Esophagus squamous epithelium (tissue), 5 donors: ENCODE measurements at regions not wholly inside any gene's neighbourhood (a gene's known extent, or its start where the extent isn't known, plus 50 kb on each side); places are given as distances from the start of the nearest gene placed in this dataset.

Source experiments
- DNase-seq: peaks from one replicate; lab custom pipeline; 2025; lab: John Stamatoyannopoulos, UW
- H3K27ac ChIP-seq, 4 donors: fragments of 200-600 bp; sonication (generic); one replicate each; pipeline ENCODE4 v1.5.1; 2016 to 2019; ENCODE audit warnings: mild to moderate bottlenecking in 1 of 4
- H3K27me3 ChIP-seq, 4 donors: fragments of 200-600 bp; sonication (generic); 1 replicate in 3 of 4; 2 replicates in 1 of 4; pipeline versions ENCODE4 v1.5.1 to v1.6.0; 2017 to 2021; ENCODE audit warnings: antibody characterized with exemption in 1 of 4
- H3K36me3 ChIP-seq, 3 donors: fragments of 200-600 bp; sonication (generic); one replicate each; pipeline ENCODE4 v1.5.1; 2016 to 2019
- H3K4me1 ChIP-seq, 3 donors: fragments of 200-600 bp; sonication (generic); one replicate each; pipeline ENCODE4 v1.5.1; 2017 to 2019
- H3K4me3 ChIP-seq, 4 donors: fragments of 200-600 bp; sonication (generic); 1 replicate in 3 of 4; 2 replicates in 1 of 4; pipeline ENCODE4 v1.5.1; 2016 to 2019; ENCODE audit warnings: mild to moderate bottlenecking in 2 of 4, moderate library complexity in 1 of 4
- H3K9me3 ChIP-seq, 3 donors: fragments of 200-600 bp; sonication (generic); one replicate each; pipeline ENCODE4 v1.5.1; 2016 to 2019
- CTCF ChIP-seq, 6 experiments: fragments of 450-650 bp in 4 of 6; fragments of 200-600 bp in 2 of 6; sonication (generic) in 2 of 6; IDR thresholded peaks; one replicate each; pipeline ENCODE4 v1.5.1; 2016 to 2019; ENCODE audit warnings: antibody characterized with exemption in 6 of 6, mild to moderate bottlenecking in 4 of 6, moderate library complexity in 4 of 6
- POLR2A ChIP-seq, 4 donors: fragments of 450-650 bp; IDR thresholded peaks; one replicate each; pipeline ENCODE4 v1.6.1; 2017; ENCODE audit warnings: antibody characterized with exemption in 4 of 4, mild to moderate bottlenecking in 4 of 4, moderate library complexity in 3 of 4
- WGBS, 2 donors: methylation state at CpG; one replicate each; pipeline ENCODE4 v1.1.5; 2018; 5-methylcytosine and 5-hydroxymethylcytosine counted together
- intact Hi-C: fragments of 100-400 bp; cut with DNase I; formaldehyde crosslinking; loops from one replicate; pipeline ENCODE4 v1.15.0; 2022
- donor health status: DM: yes; HTN: yes; CAD: no.

GRCh38 chr13:50378509-50379044 lies 363.3 kb downstream of the KCNRG start:
- no peak for DNase-seq
- no peak overlapping the region for H3K27ac ChIP-seq
- TF ChIP-seq POLR2A (IDR thresholded peaks at IDR 0.05) = no peak
- no peaks in the 10 kb centered on the region for H3K36me3 ChIP-seq
- 69 to 75% methylated on average over 5 of the region's 5 CpGs for WGBS, 2 donors
- no peak overlapping the region for H3K4me3 ChIP-seq
- intact Hi-C loops = no loop called here
- H3K4me1 ChIP-seq = no peaks in the 10 kb centered on the region
- peaks cover 0 to 11% (median 0%) of the 10 kb centered on the region in 3 donors for H3K9me3 ChIP-seq
- peaks cover 0 to 5% (median 0%) of the 10 kb centered on the region in 4 donors for H3K27me3 ChIP-seq

- H3K4me1 ChIP-seq = no peaks in the 10 kb centered on the region
- no peak for DNase-seq
- peaks cover 0 to 5% (median 0%) of the 10 kb centered on the region in 4 donors for H3K27me3 ChIP-seq
- WGBS, 2 donors = 56 to 67% methylated on average over 3 of the region's 3 CpGs
- intact Hi-C loops = no loop called here
- H3K36me3 ChIP-seq = no peaks in the 10 kb centered on the region
- H3K27ac ChIP-seq = no peak overlapping the region
- peaks cover 0 to 11% (median 0%) of the 10 kb centered on the region in 3 donors for H3K9me3 ChIP-seq
- no peak overlapping the region for H3K4me3 ChIP-seq
- TF ChIP-seq POLR2A (IDR thresholded peaks at IDR 0.05) (no peak), CTCF (IDR thresholded peaks at IDR 0.05) (no peak)
Observed at GRCh38 chr13:50379584-50379983, 364.3 kb downstream of the KCNRG start.

- TF ChIP-seq POLR2A (IDR thresholded peaks at IDR 0.05) = no peak
- no peak for TF ChIP-seq CTCF (IDR thresholded peaks at IDR 0.05)
- Histone ChIP-seq H3K4me1 (no peaks in the 10 kb centered on the region), H3K27me3 (peaks cover 0 to 5% (median 0%) of the 10 kb centered on the region in 4 donors), H3K27ac (no peak overlapping the region), H3K4me3 (no peak overlapping the region), H3K36me3 (no peaks in the 10 kb centered on the region), H3K9me3 (peaks cover 0 to 11% (median 0%) of the 10 kb centered on the region in 3 donors)
- intact Hi-C loops = no loop called here
- DNase-seq = no peak
Observed at GRCh38 chr13:50380905-50381304, 365.7 kb downstream of the KCNRG start.

- intact Hi-C loops = no loop called here
Observed at GRCh38 chr13:50382511-50382910, 367.3 kb downstream of the KCNRG start.

GRCh38 chr13:50382951-50383350 lies 367.7 kb downstream of the KCNRG start:
- Histone ChIP-seq H3K27me3 (peaks cover 0 to 5% (median 0%) of the 10 kb centered on the region in 4 donors), H3K36me3 (no peaks in the 10 kb centered on the region), H3K4me1 (peaks cover 0 to 4% (median 0%) of the 10 kb centered on the region in 3 donors), H3K27ac (no peak overlapping the region), H3K9me3 (peaks cover 0 to 11% (median 0%) of the 10 kb centered on the region in 3 donors), H3K4me3 (no peak overlapping the region)
- intact Hi-C loops = no loop called here
- no peak for DNase-seq
- TF ChIP-seq CTCF (IDR thresholded peaks at IDR 0.05) (no peak), POLR2A (IDR thresholded peaks at IDR 0.05) (no peak)
- 69 to 73% methylated on average over 4 of the region's 4 CpGs for WGBS, 2 donors

More at GRCh38 chr13:50382511-50382910, 367.3 kb downstream of the KCNRG start:
- Histone ChIP-seq H3K9me3 (peaks cover 0 to 11% (median 0%) of the 10 kb centered on the region in 3 donors), H3K4me1 (peaks cover 0 to 4% (median 0%) of the 10 kb centered on the region in 3 donors), H3K4me3 (no peak overlapping the region), H3K27me3 (peaks cover 0 to 5% (median 0%) of the 10 kb centered on the region in 4 donors), H3K36me3 (no peaks in the 10 kb centered on the region), H3K27ac (no peak overlapping the region)
- WGBS, 2 donors = 81 to 90% methylated on average over 1 of the region's 1 CpG
- TF ChIP-seq POLR2A (IDR thresholded peaks at IDR 0.05) = no peak
- TF ChIP-seq CTCF (IDR thresholded peaks at IDR 0.05) = no peak
- DNase-seq = no peak
